COLO668 (cell line): ENCODE measurements at regions not wholly inside any gene's neighbourhood (a gene's known extent, or its start where the extent isn't known, plus 50 kb on each side); places are given as distances from the start of the nearest gene placed in this dataset.
A peak's percentile ranks its signal among the peaks of the same experiment; 100 is the strongest.

ENCODE experiments used
- DNase-seq: peaks from one replicate; lab custom pipeline; 2025; ENCODE audit not compliant: unreplicated experiment; lab: John Stamatoyannopoulos, UW

GRCh38 chr9:38229504-38230155, 160.6 kb upstream of the SHB start:
- no peak for DNase-seq

- no peak for DNase-seq
Measured at GRCh38 chr9:38229104-38229500, 160.1 kb upstream of the SHB start.

- no peak for DNase-seq
Measured at GRCh38 chr9:38228331-38229103, 159.5 kb upstream of the SHB start.

GRCh38 chr9:38227656-38228055, 158.6 kb upstream of the SHB start:
- DNase-seq: peak; percentile 50

- DNase-seq: peak; percentile 97
Measured at GRCh38 chr9:38227061-38227540, 158.1 kb upstream of the SHB start.

- DNase-seq: peak; percentile 75
Measured at GRCh38 chr9:38226491-38226951, 157.5 kb upstream of the SHB start.

GRCh38 chr9:38224941-38225340, 155.9 kb upstream of the SHB start:
- no peak for DNase-seq

GRCh38 chr9:38216572-38216971, 147.5 kb upstream of the SHB start:
- no peak for DNase-seq

GRCh38 chr9:38215465-38215864, 146.4 kb upstream of the SHB start:
- DNase-seq: no peak

- DNase-seq: no peak
Measured at GRCh38 chr9:38214432-38214831, 145.4 kb upstream of the SHB start.

- no peak for DNase-seq
Measured at GRCh38 chr9:38213631-38214299, 144.7 kb upstream of the SHB start.

GRCh38 chr9:38212016-38212415, 143.0 kb upstream of the SHB start:
- DNase-seq: no peak

GRCh38 chr9:38211002-38211401, 142.0 kb upstream of the SHB start:
- DNase-seq: no peak

GRCh38 chr9:38208206-38208901, 139.3 kb upstream of the SHB start:
- DNase-seq: no peak

- DNase-seq: no peak
Measured at GRCh38 chr9:38207247-38207778, 138.3 kb upstream of the SHB start.

- DNase-seq: no peak
Measured at GRCh38 chr9:38205279-38205678, 136.3 kb upstream of the SHB start.

- no peak for DNase-seq
Measured at GRCh38 chr9:38202336-38202938, 133.4 kb upstream of the SHB start.

- DNase-seq: no peak
Measured at GRCh38 chr9:38201844-38202243, 132.8 kb upstream of the SHB start.

- no peak for DNase-seq
Measured at GRCh38 chr9:38200431-38200830, 131.4 kb upstream of the SHB start.

GRCh38 chr9:38198140-38198539, 129.1 kb upstream of the SHB start:
- no peak for DNase-seq

- no peak for DNase-seq
Measured at GRCh38 chr9:38196714-38197113, 127.7 kb upstream of the SHB start.
